ENCODE measurements at regions not wholly inside any gene's neighbourhood (a gene's known extent, or its start where the extent isn't known, plus 50 kb on each side); places are given as distances from the start of the nearest gene placed in this dataset.

GRCh38 chr10:43699516-43699915 is 50.8 kb upstream of the ZNF32 start:
- no peak for DNase-seq (ENCODE audit: low read depth, low spot score)
- TF ChIP-seq CTCF (IDR thresholded peaks at IDR 0.05; ENCODE audit: low read depth, low read length): no peak
- no peak overlapping the region for H3K4me3 ChIP-seq (ENCODE audit: low read depth, low read length)
- in situ Hi-C loops (cut with HindIII; ENCODE audit: low sequenced_read_pairs): no loop called here
